Epithelial cell of esophagus (primary cell): ENCODE measurements at regions not wholly inside any gene's neighbourhood (a gene's known extent, or its start where the extent isn't known, plus 50 kb on each side); places are given as distances from the start of the nearest gene placed in this dataset.
A peak's percentile ranks its signal among the peaks of the same experiment; 100 is the strongest.
"Not testable (repeated sequence)": the region's sequence is repeated elsewhere in the genome, so short reads cannot be mapped to it uniquely, and the experiment has no call there.

Experiments used
- DNase-seq: peaks from one replicate; pipeline ENCODE4 v3.0.0; 2010; ENCODE audit warnings: low read depth
- H3K4me3 ChIP-seq: 2 replicates; pipeline ENCODE4 v1.5.1; 2011; ENCODE audit warnings: mild to moderate bottlenecking, low read length, control low read depth
- CTCF ChIP-seq: IDR thresholded peaks from 2 replicates; pipeline ENCODE4 v1.5.1; 2011; ENCODE audit warnings: low read depth, mild to moderate bottlenecking, low read length, control low read depth, inconsistent platforms; ENCODE audit not compliant: insufficient read depth; ENCODE audit errors: missing control alignments

GRCh38 chr9:6142799-6143454, 72.7 kb upstream of the IL33 start:
- no peak for DNase-seq
- H3K4me3 ChIP-seq: no peak overlapping the region
- no peak for TF ChIP-seq CTCF

DNA sequence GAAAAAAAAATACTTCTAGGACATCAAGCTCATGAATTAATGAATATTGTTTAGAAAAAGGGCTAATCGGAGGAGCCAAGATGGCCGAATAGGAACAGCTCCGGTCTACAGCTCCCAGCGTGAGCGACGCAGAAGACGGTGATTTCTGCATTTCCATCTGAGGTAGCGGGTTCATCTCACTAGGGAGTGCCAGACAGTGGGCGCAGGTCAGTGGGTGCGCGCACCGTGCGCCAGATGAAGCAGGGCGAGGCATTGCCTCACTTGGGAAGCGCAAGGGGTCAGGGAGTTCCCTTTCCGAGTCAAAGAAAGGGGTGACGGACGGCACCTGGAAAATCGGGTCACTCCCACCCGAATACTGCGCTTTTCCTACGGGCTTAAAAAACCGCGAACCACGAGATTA, 79.8 kb upstream of the IL33 start:
- not testable (repeated sequence) for DNase-seq, H3K4me3 ChIP-seq

DNA sequence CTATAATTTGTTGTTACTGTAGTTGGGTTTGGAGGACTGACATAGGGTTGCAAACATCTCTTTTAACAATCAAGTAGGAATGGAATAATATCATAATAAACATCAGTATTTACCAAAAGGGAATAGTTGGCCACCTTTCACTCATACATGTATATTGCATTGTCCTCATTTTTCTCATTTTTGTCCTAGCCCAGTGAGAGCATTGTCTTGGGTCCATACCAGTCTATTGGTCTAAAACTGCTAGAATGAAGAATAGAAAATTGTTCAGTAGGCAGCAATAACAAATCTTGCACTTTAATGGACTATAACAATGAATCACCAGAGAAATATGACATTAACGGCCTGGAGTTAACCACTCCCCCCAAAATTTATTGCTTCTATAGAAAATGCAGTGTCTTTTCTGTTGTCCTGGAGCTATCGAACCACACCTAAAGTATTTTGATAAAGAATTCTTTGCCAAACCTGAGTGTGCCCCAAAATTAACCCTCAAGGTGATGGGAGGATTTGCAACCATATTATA, 80.9 kb upstream of the IL33 start:
- DNase-seq: no peak
- TF ChIP-seq CTCF: no peak
- no peak overlapping the region for H3K4me3 ChIP-seq

- H3K4me3 ChIP-seq: no peak overlapping the region
- no peak for TF ChIP-seq CTCF
- peak; percentile 97 for DNase-seq
These were observed 82.1 kb upstream of the IL33 start for GRCh38 chr9:6133346-6134063.

- no peak overlapping the region for H3K4me3 ChIP-seq
- no peak for DNase-seq
- TF ChIP-seq CTCF: no peak
These were observed 83.0 kb upstream of the IL33 start for GRCh38 chr9:6132650-6133049.

- no peak for DNase-seq
- no peak for TF ChIP-seq CTCF
- no peak overlapping the region for H3K4me3 ChIP-seq
These were observed 87.6 kb upstream of the IL33 start for GRCh38 chr9:6128030-6128429.

- no peak overlapping the region for H3K4me3 ChIP-seq
- DNase-seq: no peak
- peak; percentile 14 for TF ChIP-seq CTCF
These were observed 89.2 kb upstream of the IL33 start for GRCh38 chr9:6126377-6126776.
